GM12878 (cell line): ENCODE measurements at regions not wholly inside any gene's neighbourhood (a gene's known extent, or its start where the extent isn't known, plus 50 kb on each side); places are given as distances from the start of the nearest gene placed in this dataset.
A peak's percentile ranks its signal among the peaks of the same experiment; 100 is the strongest.

ENCODE experiments used
- ATAC-seq: fragments of 200-7000 bp; cut with Tn5 transposase; 3 replicates; pipeline ENCODE4 v1.9.1; 2020; ENCODE audit warnings: mild to moderate bottlenecking, moderate library complexity
- BruUV-seq: library from RNA; stranded (reverse); fragments of 400-500 nt; replicated peaks from 2 replicates; lab custom pipeline; 2021; lab: Mats Ljungman, UMichigan
- CTCF ChIA-PET: fragments of 300-600 bp; sonication (Branson Sonifier 250); formaldehyde crosslinking; extraction: SDS; loops from one replicate; lab custom pipeline; 2021; ENCODE audit warnings: inconsistent platforms; lab: Yijun Ruan, JAX
- POLR2A ChIA-PET: fragments of 350-600 bp; formaldehyde crosslinking; extraction: SDS; loops from one replicate; lab custom pipeline; 2021; ENCODE audit warnings: inconsistent platforms; lab: Charles Lee
- RAD21 ChIA-PET: fragments of 300-600 bp; sonication (Branson Sonifier 250); formaldehyde crosslinking; loops from one replicate; lab custom pipeline; 2023; ENCODE audit warnings: antibody characterized with exemption; ENCODE audit not compliant: unreplicated experiment; lab: Charles Lee
- SMC1A ChIA-PET: fragments of 300-600 bp; sonication (Branson Sonifier 250); formaldehyde crosslinking; loops from one replicate; lab custom pipeline; 2023; ENCODE audit not compliant: unreplicated experiment, uncharacterized antibody; lab: Charles Lee
- DNase-seq: peaks from one replicate; pipeline ENCODE4 v3.0.0-alpha.2; 2011; ENCODE audit warnings: low read depth, low spot score
- FAIRE-seq: peaks from 3 replicates; lab custom pipeline; 2011; peaks lifted over from hg19 to GRCh38; lab: Jason Lieb, UNC
- H2AFZ ChIP-seq: 2 replicates; pipeline ENCODE4 v1.6.0; 2011; ENCODE audit warnings: low read depth, low read length, control low read depth; ENCODE audit not compliant: control insufficient read depth
- H3K27ac ChIP-seq: 2 replicates; pipeline ENCODE4 v1.5.1; 2011; ENCODE audit warnings: control low read depth; ENCODE audit not compliant: control insufficient read depth, insufficient read depth
- H3K27me3 ChIP-seq, 2 experiments: replicated peaks in 1 of 2; 2 replicates each; pipeline versions ENCODE4 v1.6.0 to v1.6.1; 2011; ENCODE audit warnings: low read length in 1 of 2; ENCODE audit not compliant: control insufficient read depth in 2 of 2, insufficient read depth in 2 of 2
- H3K36me3 ChIP-seq, 2 experiments: 2 replicates each; pipeline ENCODE4 v1.5.1; 2011; ENCODE audit warnings: low read length in 1 of 2; ENCODE audit not compliant: control insufficient read depth in 2 of 2, insufficient read depth in 2 of 2
- H3K4me1 ChIP-seq: 2 replicates; pipeline ENCODE4 v1.6.1; 2011; ENCODE audit warnings: mild to moderate bottlenecking, low read length, moderate library complexity, mixed read lengths; ENCODE audit not compliant: control insufficient read depth, insufficient read depth
- H3K4me2 ChIP-seq: 2 replicates; pipeline ENCODE4 v1.6.0; 2011; ENCODE audit warnings: control low read depth; ENCODE audit not compliant: control insufficient read depth, insufficient read depth
- H3K4me3 ChIP-seq: fragments of 200-600 bp; sonication (generic); 2 replicates; pipeline ENCODE4 v1.5.1; 2016
- H3K79me2 ChIP-seq: 2 replicates; pipeline ENCODE4 v1.6.0; 2011; ENCODE audit warnings: low read length; ENCODE audit not compliant: control insufficient read depth, insufficient read depth
- H3K9ac ChIP-seq: 2 replicates; pipeline ENCODE4 v1.8.0; 2011; ENCODE audit warnings: low read length, control low read depth, mixed read lengths; ENCODE audit not compliant: control insufficient read depth, insufficient read depth
- H3K9me3 ChIP-seq: replicated peaks from 3 replicates; pipeline ENCODE4 v1.5.1; 2011; ENCODE audit warnings: mild to moderate bottlenecking, low read length; ENCODE audit not compliant: control insufficient read depth, insufficient read depth
- H4K20me1 ChIP-seq: 2 replicates; pipeline ENCODE4 v1.6.0; 2011; ENCODE audit not compliant: control insufficient read depth, insufficient read depth
- ASH2L ChIP-seq: fragments of 300-600, 200-600 bp; sonication (generic); IDR thresholded peaks from 2 replicates; pipeline ENCODE4 v1.6.1; 2017; ENCODE audit warnings: low read depth, mild to moderate bottlenecking, borderline replicate concordance
- BCL3 ChIP-seq: IDR thresholded peaks from 2 replicates; pipeline ENCODE4 v1.6.1; 2011; ENCODE audit warnings: borderline replicate concordance, low read depth, mild to moderate bottlenecking, moderate library complexity, low read length; ENCODE audit not compliant: insufficient read depth, poor library complexity, severe bottlenecking
- CREM ChIP-seq: IDR thresholded peaks from 2 replicates; pipeline ENCODE4 v1.6.1; 2014; ENCODE audit warnings: antibody characterized with exemption, low read depth
- NR2C2 ChIP-seq: IDR thresholded peaks from 2 replicates; pipeline ENCODE4 v1.6.1; 2011; ENCODE audit warnings: borderline replicate concordance, low read depth; ENCODE audit not compliant: control insufficient read depth, insufficient read length
- SREBF2 ChIP-seq: IDR thresholded peaks from 2 replicates; pipeline ENCODE4 v1.6.1; 2012; ENCODE audit warnings: mild to moderate bottlenecking, low read length
- USF1 ChIP-seq: IDR thresholded peaks from 2 replicates; pipeline ENCODE4 v1.6.1; 2011; ENCODE audit warnings: borderline replicate concordance, low read depth, mild to moderate bottlenecking, moderate library complexity, mixed read lengths, low read length; ENCODE audit not compliant: insufficient read depth; ENCODE audit errors: extremely low read length
- WGBS: methylation state at CpG from one replicate; pipeline ENCODE4 v1.1.6; 2016; ENCODE audit warnings: low lambda C conversion rate; ENCODE audit not compliant: insufficient replicate concordance, insufficient coverage; ENCODE audit errors: missing lambda C conversion rate; 5-methylcytosine and 5-hydroxymethylcytosine counted together
- in situ Hi-C: fragments of 300-500 bp; cut with MboI; formaldehyde crosslinking; loops from 9 replicates; pipeline ENCODE4 v1.14.3; 2018; ENCODE audit warnings: mixed read lengths
- intact Hi-C: fragments of 100-400 bp; cut with micrococcal nuclease; formaldehyde crosslinking; loops from one replicate; pipeline ENCODE4 v1.14.2; 2022; ENCODE audit not compliant: unreplicated experiment

GRCh38 chrX:106378616-106379015 lies 210.5 kb downstream of the PWWP3B start:
- Histone ChIP-seq H4K20me1 (no peaks in the 10 kb centered on the region), H3K4me3 (no peak overlapping the region), H3K9me3 (no peaks in the 10 kb centered on the region), H2AFZ (peak overlapping the region; percentile 31; the same call in 1 of the 2 replicates), H3K4me1 (no peaks in the 10 kb centered on the region), H3K9ac (no peak overlapping the region), H3K27me3 (no peaks in the 10 kb centered on the region), H3K27ac (no peak overlapping the region), H3K36me3 (no peaks in the 10 kb centered on the region), H3K79me2 (no peaks in the 10 kb centered on the region), H3K4me2 (0 out of 2 replicates have a peak overlapping the region, but pooled peaks have one; percentile 13)
- ATAC-seq, result peak; percentile 54
- no peak for FAIRE-seq
- 0% methylated on average over 1 of the region's 1 CpG for WGBS
- no TSS peak for BruUV-seq
- intact Hi-C loops, result no loop called here
- RAD21 ChIA-PET, result no interaction called here
- SMC1A ChIA-PET, result no interaction called here
- no peak for DNase-seq
- POLR2A ChIA-PET, result no interaction called here
- in situ Hi-C loops, result no loop called here
- TF ChIP-seq CREM (no peak), BCL3 (no peak), NR2C2 (no peak), USF1 (no peak), ASH2L (no peak), SREBF2 (no peak)
- CTCF ChIA-PET, result interaction anchor here (1.4 kb wide), 1 partner anchor 18 kb away, joined by 3 read pairs; no protein-coding TSS in a partner anchor
